ENCODE measurements at regions not wholly inside any gene's neighbourhood (a gene's known extent, or its start where the extent isn't known, plus 50 kb on each side); places are given as distances from the start of the nearest gene placed in this dataset.
"Not testable (repeated sequence)": the region's sequence is repeated elsewhere in the genome, so short reads cannot be mapped to it uniquely, and the experiment has no call there.

- no peak for DNase-seq
Observed at GRCh38 chr2:226310146-226310545, 489.5 kb downstream of the IRS1 start.

GRCh38 chr2:226308986-226309385 lies 490.6 kb downstream of the IRS1 start:
- DNase-seq, result no peak

- DNase-seq, result no peak
Observed at GRCh38 chr2:226308323-226308680, 491.3 kb downstream of the IRS1 start.

GRCh38 chr2:226307487-226308322 lies 491.9 kb downstream of the IRS1 start:
- DNase-seq, result no peak

- DNase-seq, result no peak
Observed at GRCh38 chr2:226306969-226307368, 492.7 kb downstream of the IRS1 start.

- DNase-seq, result no peak
Observed at GRCh38 chr2:226304308-226304707, 495.3 kb downstream of the IRS1 start.

- no peak for DNase-seq
Observed at GRCh38 chr2:226303707-226304106, 495.9 kb downstream of the IRS1 start.

GRCh38 chr2:226300196-226300886 lies 499.3 kb downstream of the IRS1 start:
- no peak for DNase-seq

GRCh38 chr2:226299771-226300170 lies 499.8 kb downstream of the IRS1 start:
- DNase-seq, result no peak

- no peak for DNase-seq
Observed at GRCh38 chr2:226295681-226296080, 503.9 kb downstream of the IRS1 start.

GRCh38 chr2:226295123-226295522 lies 504.5 kb downstream of the IRS1 start:
- no peak for DNase-seq

GRCh38 chr2:226291281-226291680 lies 508.3 kb downstream of the IRS1 start:
- not testable (repeated sequence) for DNase-seq

- DNase-seq, result no peak
Observed at GRCh38 chr2:226286916-226287315, 512.7 kb downstream of the IRS1 start.

GRCh38 chr2:226283796-226284195 lies 515.8 kb downstream of the IRS1 start:
- no peak for DNase-seq

- DNase-seq, result no peak
Observed at GRCh38 chr2:226282151-226282550, 517.5 kb downstream of the IRS1 start.

- DNase-seq, result not testable (repeated sequence)
Observed at GRCh38 chr2:226280136-226280535, 519.5 kb downstream of the IRS1 start.

GRCh38 chr2:226275215-226275614 lies 524.4 kb downstream of the IRS1 start:
- no peak for DNase-seq

- DNase-seq, result no peak
Observed at GRCh38 chr2:226274143-226274542, 525.5 kb downstream of the IRS1 start.

- no peak for DNase-seq
Observed at GRCh38 chr2:226273440-226273839, 526.2 kb downstream of the IRS1 start.

GRCh38 chr2:226272435-226272834 lies 527.2 kb downstream of the IRS1 start:
- DNase-seq, result no peak

- DNase-seq, result no peak
Observed at GRCh38 chr2:226270285-226271058, 529.1 kb downstream of the IRS1 start.

GRCh38 chr2:226267516-226268289 lies 531.9 kb downstream of the IRS1 start:
- DNase-seq, result no peak

Measured in NCI-H2107 (cell line).